ENCODE measurements at regions not wholly inside any gene's neighbourhood (a gene's known extent, or its start where the extent isn't known, plus 50 kb on each side); places are given as distances from the start of the nearest gene placed in this dataset.

- Histone ChIP-seq H3K79me2 (ENCODE audit: insufficient read depth, low read depth, low read length) (no peaks in the 10 kb centered on the region), H3K4me2 (ENCODE audit: low read length) (no peak overlapping the region), H3K4me3 (ENCODE audit: low read depth, low read length, poor library complexity, severe bottlenecking) (no peak overlapping the region), H4K20me1 (ENCODE audit: insufficient read depth, low read length) (no peaks in the 10 kb centered on the region), H3K27ac (ENCODE audit: low read depth, low read length, poor library complexity, severe bottlenecking) (no peak overlapping the region), H3K9me2 (ENCODE audit: insufficient read depth, low read length) (no peaks in the 10 kb centered on the region), H3K9me3 (ENCODE audit: low read length) (no peaks in the 10 kb centered on the region), H3K36me3 (ENCODE audit: insufficient read depth, low read length) (no peaks in the 10 kb centered on the region), H2AFZ (ENCODE audit: low read length) (no peak overlapping the region), H3K4me1 (ENCODE audit: insufficient read depth, low read length, poor library complexity, severe bottlenecking) (no peaks in the 10 kb centered on the region)
- no peak for DNase-seq (ENCODE audit: low spot score)
- TF ChIP-seq CTCF (conservative IDR thresholded peaks at IDR 0.05; ENCODE audit: low read length) (no peak), EZH2phosphoT487 (IDR thresholded peaks at IDR 0.05; ENCODE audit: borderline replicate concordance, low read depth, low read length) (no peak)
- ChIA-PET CTCF (ENCODE audit: unreplicated experiment) (no interaction called here), POLR2A (interaction anchor here (0.6 to 1.3 kb wide), 2 partner anchors 12 to 17 kb away, joined by 3 to 6 read pairs; no protein-coding TSS in a partner anchor)
- BruUV-seq (replicated peaks): no TSS peak
- intact Hi-C loops (cut with micrococcal nuclease; ENCODE audit: unreplicated experiment): no loop called here
Observed at GRCh38 chr4:58127680-58128079, 1017.5 kb upstream of the IGFBP7 start.

- no peaks in the 10 kb centered on the region for H3K9me2 ChIP-seq (ENCODE audit: insufficient read depth, low read length)
- no peak overlapping the region for H3K4me3 ChIP-seq (ENCODE audit: low read depth, low read length, poor library complexity, severe bottlenecking)
- no peak overlapping the region for H3K27ac ChIP-seq (ENCODE audit: low read depth, low read length, poor library complexity, severe bottlenecking)
- POLR2A ChIA-PET: interaction anchor here (0.5 to 0.7 kb wide), 2 partner anchors 9 to 594 kb away, joined by 3 to 6 read pairs; no protein-coding TSS in a partner anchor
- TF ChIP-seq EZH2phosphoT487 (IDR thresholded peaks at IDR 0.05; ENCODE audit: borderline replicate concordance, low read depth, low read length) (no peak), CTCF (conservative IDR thresholded peaks at IDR 0.05; ENCODE audit: low read length) (no peak)
- no peaks in the 10 kb centered on the region for H4K20me1 ChIP-seq (ENCODE audit: insufficient read depth, low read length)
- H3K4me1 ChIP-seq (ENCODE audit: insufficient read depth, low read length, poor library complexity, severe bottlenecking): no peaks in the 10 kb centered on the region
- H3K4me2 ChIP-seq (ENCODE audit: low read length): no peak overlapping the region
- intact Hi-C loops (cut with micrococcal nuclease; ENCODE audit: unreplicated experiment): no loop called here
- CTCF ChIA-PET (ENCODE audit: unreplicated experiment): no interaction called here
- no peaks in the 10 kb centered on the region for H3K36me3 ChIP-seq (ENCODE audit: insufficient read depth, low read length)
- DNase-seq (ENCODE audit: low spot score): no peak
- no peaks in the 10 kb centered on the region for H3K79me2 ChIP-seq (ENCODE audit: insufficient read depth, low read depth, low read length)
- no peaks in the 10 kb centered on the region for H3K9me3 ChIP-seq (ENCODE audit: low read length)
- no peak overlapping the region for H2AFZ ChIP-seq (ENCODE audit: low read length)
- BruUV-seq (replicated peaks): no TSS peak
Observed at GRCh38 chr4:58119298-58119697, 1009.1 kb upstream of the IGFBP7 start.

- CTCF ChIA-PET (ENCODE audit: unreplicated experiment): no interaction called here
- POLR2A ChIA-PET: no interaction called here
- no TSS peak for BruUV-seq (replicated peaks)
Observed at GRCh38 chr4:58113126-58113525, 1002.9 kb upstream of the IGFBP7 start.

More at GRCh38 chr4:58113126-58113525, 1002.9 kb upstream of the IGFBP7 start:
- Histone ChIP-seq H3K9me2 (ENCODE audit: insufficient read depth, low read length) (no peaks in the 10 kb centered on the region), H3K36me3 (ENCODE audit: insufficient read depth, low read length) (no peaks in the 10 kb centered on the region), H3K9me3 (ENCODE audit: low read length) (no peaks in the 10 kb centered on the region), H3K79me2 (ENCODE audit: insufficient read depth, low read depth, low read length) (no peaks in the 10 kb centered on the region), H3K27ac (ENCODE audit: low read depth, low read length, poor library complexity, severe bottlenecking) (no peak overlapping the region), H3K4me1 (ENCODE audit: insufficient read depth, low read length, poor library complexity, severe bottlenecking) (no peaks in the 10 kb centered on the region), H3K4me2 (ENCODE audit: low read length) (no peak overlapping the region), H2AFZ (ENCODE audit: low read length) (no peak overlapping the region), H4K20me1 (ENCODE audit: insufficient read depth, low read length) (no peaks in the 10 kb centered on the region), H3K4me3 (ENCODE audit: low read depth, low read length, poor library complexity, severe bottlenecking) (no peak overlapping the region)
- DNase-seq (ENCODE audit: low spot score): no peak
- intact Hi-C loops (cut with micrococcal nuclease; ENCODE audit: unreplicated experiment): no loop called here
- TF ChIP-seq EZH2phosphoT487 (IDR thresholded peaks at IDR 0.05; ENCODE audit: borderline replicate concordance, low read depth, low read length): no peak
